GM12878 (cell line): ENCODE measurements at regions not wholly inside any gene's neighbourhood (a gene's known extent, or its start where the extent isn't known, plus 50 kb on each side); places are given as distances from the start of the nearest gene placed in this dataset.

Experiments used
- ATAC-seq: fragments of 200-7000 bp; cut with Tn5 transposase; 3 replicates; pipeline ENCODE4 v1.9.1; 2020; ENCODE audit warnings: mild to moderate bottlenecking, moderate library complexity
- BruUV-seq: library from RNA; stranded (reverse); fragments of 400-500 nt; replicated peaks from 2 replicates; lab custom pipeline; 2021; lab: Mats Ljungman, UMichigan
- CTCF ChIA-PET: fragments of 300-600 bp; sonication (Branson Sonifier 250); formaldehyde crosslinking; extraction: SDS; loops from one replicate; lab custom pipeline; 2021; ENCODE audit warnings: inconsistent platforms; lab: Yijun Ruan, JAX
- POLR2A ChIA-PET: fragments of 350-600 bp; formaldehyde crosslinking; extraction: SDS; loops from one replicate; lab custom pipeline; 2021; ENCODE audit warnings: inconsistent platforms; lab: Charles Lee
- RAD21 ChIA-PET: fragments of 300-600 bp; sonication (Branson Sonifier 250); formaldehyde crosslinking; loops from one replicate; lab custom pipeline; 2023; ENCODE audit warnings: antibody characterized with exemption; ENCODE audit not compliant: unreplicated experiment; lab: Charles Lee
- SMC1A ChIA-PET: fragments of 300-600 bp; sonication (Branson Sonifier 250); formaldehyde crosslinking; loops from one replicate; lab custom pipeline; 2023; ENCODE audit not compliant: unreplicated experiment, uncharacterized antibody; lab: Charles Lee
- DNase-seq: peaks from one replicate; pipeline ENCODE4 v3.0.0-alpha.2; 2011; ENCODE audit warnings: low read depth, low spot score
- FAIRE-seq: peaks from 3 replicates; lab custom pipeline; 2011; peaks lifted over from hg19 to GRCh38; lab: Jason Lieb, UNC
- H2AFZ ChIP-seq: 2 replicates; pipeline ENCODE4 v1.6.0; 2011; ENCODE audit warnings: low read depth, low read length, control low read depth; ENCODE audit not compliant: control insufficient read depth
- H3K27ac ChIP-seq: 2 replicates; pipeline ENCODE4 v1.5.1; 2011; ENCODE audit warnings: control low read depth; ENCODE audit not compliant: control insufficient read depth, insufficient read depth
- H3K27me3 ChIP-seq, 2 experiments: replicated peaks in 1 of 2; 2 replicates each; pipeline versions ENCODE4 v1.6.0 to v1.6.1; 2011; ENCODE audit warnings: low read length in 1 of 2; ENCODE audit not compliant: control insufficient read depth in 2 of 2, insufficient read depth in 2 of 2
- H3K36me3 ChIP-seq, 2 experiments: 2 replicates each; pipeline ENCODE4 v1.5.1; 2011; ENCODE audit warnings: low read length in 1 of 2; ENCODE audit not compliant: control insufficient read depth in 2 of 2, insufficient read depth in 2 of 2
- H3K4me1 ChIP-seq: 2 replicates; pipeline ENCODE4 v1.6.1; 2011; ENCODE audit warnings: mild to moderate bottlenecking, low read length, moderate library complexity, mixed read lengths; ENCODE audit not compliant: control insufficient read depth, insufficient read depth
- H3K4me2 ChIP-seq: 2 replicates; pipeline ENCODE4 v1.6.0; 2011; ENCODE audit warnings: control low read depth; ENCODE audit not compliant: control insufficient read depth, insufficient read depth
- H3K4me3 ChIP-seq: fragments of 200-600 bp; sonication (generic); 2 replicates; pipeline ENCODE4 v1.5.1; 2016
- H3K79me2 ChIP-seq: 2 replicates; pipeline ENCODE4 v1.6.0; 2011; ENCODE audit warnings: low read length; ENCODE audit not compliant: control insufficient read depth, insufficient read depth
- H3K9ac ChIP-seq: 2 replicates; pipeline ENCODE4 v1.8.0; 2011; ENCODE audit warnings: low read length, control low read depth, mixed read lengths; ENCODE audit not compliant: control insufficient read depth, insufficient read depth
- H3K9me3 ChIP-seq: replicated peaks from 3 replicates; pipeline ENCODE4 v1.5.1; 2011; ENCODE audit warnings: mild to moderate bottlenecking, low read length; ENCODE audit not compliant: control insufficient read depth, insufficient read depth
- H4K20me1 ChIP-seq: 2 replicates; pipeline ENCODE4 v1.6.0; 2011; ENCODE audit not compliant: control insufficient read depth, insufficient read depth
- BCLAF1 ChIP-seq: fragments of 450-650 bp; IDR thresholded peaks from 2 replicates; pipeline ENCODE4 v1.6.1; 2017; ENCODE audit warnings: antibody characterized with exemption, mild to moderate bottlenecking, moderate library complexity
- ELK1 ChIP-seq: IDR thresholded peaks from 2 replicates; pipeline ENCODE4 v1.6.1; 2012; ENCODE audit warnings: low read depth, low read length, improper control_type of control experiment
- IRF3 ChIP-seq: fragments of 450-650 bp; IDR thresholded peaks from 2 replicates; pipeline ENCODE4 v1.6.1; 2014; ENCODE audit warnings: mild to moderate bottlenecking
- MEF2B ChIP-seq: fragments of 450-650 bp; IDR thresholded peaks from 2 replicates; pipeline ENCODE4 v1.6.1; 2018; ENCODE audit warnings: mild to moderate bottlenecking, moderate library complexity; ENCODE audit not compliant: partially characterized antibody, poor library complexity, severe bottlenecking
- POLR2A ChIP-seq: IDR thresholded peaks from 2 replicates; pipeline ENCODE4 v1.6.1; 2011; ENCODE audit warnings: low read depth, mild to moderate bottlenecking, low read length
- SMC3 ChIP-seq: IDR thresholded peaks from 2 replicates; pipeline ENCODE4 v1.6.1; 2011; ENCODE audit warnings: low read length, improper control_type of control experiment, borderline replicate concordance
- SRF ChIP-seq, 2 experiments: IDR thresholded peaks; 2 replicates each; pipeline ENCODE4 v1.6.1; 2011; ENCODE audit warnings: low read depth in 2 of 2, low read length in 2 of 2, mild to moderate bottlenecking in 1 of 2, moderate library complexity in 1 of 2
- STAT1 ChIP-seq: fragments of 450-650 bp; conservative IDR thresholded peaks from 2 replicates; pipeline ENCODE4 v1.6.1; 2014; ENCODE audit warnings: antibody characterized with exemption, mild to moderate bottlenecking
- ZNF622 ChIP-seq: fragments of 450-650 bp; IDR thresholded peaks from 2 replicates; pipeline ENCODE4 v1.6.1; 2017; ENCODE audit warnings: mild to moderate bottlenecking, inconsistent platforms
- in situ Hi-C: fragments of 300-500 bp; cut with MboI; formaldehyde crosslinking; loops from 9 replicates; pipeline ENCODE4 v1.14.3; 2018; ENCODE audit warnings: mixed read lengths
- intact Hi-C: fragments of 100-400 bp; cut with micrococcal nuclease; formaldehyde crosslinking; loops from one replicate; pipeline ENCODE4 v1.14.2; 2022; ENCODE audit not compliant: unreplicated experiment

- ChIA-PET SMC1A (no interaction called here), POLR2A (no interaction called here), CTCF (no interaction called here), RAD21 (no interaction called here)
- H3K79me2 ChIP-seq, result no peaks in the 10 kb centered on the region
- no peak overlapping the region for H3K9ac ChIP-seq
- no peaks in the 10 kb centered on the region for H3K27me3 ChIP-seq
- intact Hi-C loops (loop anchor here (10.0 kb wide), 1 partner anchor 59 kb away; no protein-coding TSS in a partner anchor), in situ Hi-C loops (no loop called here)
- no peak overlapping the region for H3K27ac ChIP-seq
- H4K20me1 ChIP-seq, result no peaks in the 10 kb centered on the region
- no peak overlapping the region for H3K4me2 ChIP-seq
- no peaks in the 10 kb centered on the region for H3K36me3 ChIP-seq
- H3K4me1 ChIP-seq, result no peaks in the 10 kb centered on the region
- H3K9me3 ChIP-seq, result no peaks in the 10 kb centered on the region
- H3K4me3 ChIP-seq, result no peak overlapping the region
- no TSS peak for BruUV-seq
- ATAC-seq (no peak), FAIRE-seq (no peak), DNase-seq (no peak)
- no peak overlapping the region for H2AFZ ChIP-seq
- TF ChIP-seq ZNF622 (no peak), STAT1 (no peak), POLR2A (no peak), MEF2B (no peak), SMC3 (no peak), SRF (IDR thresholded peaks at IDR 0.05; ENCODE audit: low read depth in 2 of 2, low read length in 2 of 2) (no peak), ELK1 (no peak), IRF3 (no peak), BCLAF1 (no peak)
Observed at GRCh38 chr16:79915761-79916160, 315.2 kb upstream of the MAF start.
